ENCODE measurements at regions not wholly inside any gene's neighbourhood (a gene's known extent, or its start where the extent isn't known, plus 50 kb on each side); places are given as distances from the start of the nearest gene placed in this dataset.

DNA sequence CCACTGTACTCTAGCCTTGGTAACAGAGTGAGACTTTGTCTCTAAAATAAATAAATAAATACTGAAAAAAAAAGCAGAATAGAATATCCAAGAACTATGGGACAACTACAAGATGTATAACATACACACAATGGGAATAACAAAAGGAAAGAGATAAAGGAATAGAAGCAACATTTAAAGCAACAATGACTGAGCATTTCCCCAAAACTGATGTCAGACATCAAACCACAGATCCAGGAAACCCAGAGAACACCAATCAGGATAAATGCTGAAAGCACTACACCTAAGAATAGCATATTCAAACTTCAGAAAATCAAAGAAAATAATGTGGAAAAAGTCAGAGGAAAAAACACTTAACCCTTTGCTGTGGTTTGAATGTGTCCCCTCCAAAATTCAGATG is 436.4 kb downstream of the ACTL7B start:
- Histone ChIP-seq H3K27ac (ENCODE audit: low read depth, low read length) (no peak overlapping the region), H3K9ac (ENCODE audit: low read length in 5 of 5) (no peak overlapping the region), H3K4me3 (ENCODE audit: low read depth in 1 of 5, low read length in 5 of 5) (no peak overlapping the region)

DNA sequence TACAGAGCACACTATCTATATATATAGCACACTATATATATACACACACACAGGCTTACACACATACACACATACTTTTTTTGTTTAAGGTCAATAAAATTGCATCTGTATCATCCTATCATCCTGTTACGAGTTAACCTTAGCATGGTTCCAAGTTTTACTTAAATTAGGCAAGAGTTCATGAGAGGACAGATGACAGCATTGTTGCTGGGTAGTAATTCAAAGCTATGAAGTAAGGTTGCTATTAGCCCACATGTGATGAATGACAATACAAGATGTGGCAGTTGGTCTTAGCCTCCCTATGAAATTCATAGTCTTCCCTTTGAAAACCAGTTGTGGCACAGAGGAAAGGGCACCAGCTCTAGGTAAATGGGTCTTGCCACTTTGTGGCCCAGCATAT is 438.1 kb downstream of the ACTL7B start:
- H3K27ac ChIP-seq (ENCODE audit: low read depth, low read length) = no peak overlapping the region
- no peak overlapping the region for H3K4me3 ChIP-seq (ENCODE audit: low read depth in 1 of 5, low read length in 5 of 5)
- no peaks in the 10 kb centered on the region for H3K27me3 ChIP-seq (ENCODE audit: control insufficient read depth in 5 of 5, insufficient read depth in 4 of 5, low read length in 5 of 5)
- no peak overlapping the region for H3K9ac ChIP-seq (ENCODE audit: low read length in 5 of 5)
- peaks cover 0 to 4% (median 0%) of the 10 kb centered on the region in 5 donors for H3K4me1 ChIP-seq (ENCODE audit: control insufficient read depth in 5 of 5, insufficient read depth in 5 of 5, low read length in 5 of 5)
- no peaks in the 10 kb centered on the region for H3K36me3 ChIP-seq (ENCODE audit: control insufficient read depth in 5 of 5, insufficient read depth in 5 of 5, low read length in 5 of 5)
- no peaks in the 10 kb centered on the region for H3K9me3 ChIP-seq (ENCODE audit: control insufficient read depth in 5 of 5, low read length in 5 of 5)

More for the DNA sequence above, 436.4 kb downstream of the ACTL7B start:
- no peaks in the 10 kb centered on the region for H3K9me3 ChIP-seq (ENCODE audit: control insufficient read depth in 5 of 5, low read length in 5 of 5)
- no peaks in the 10 kb centered on the region for H3K36me3 ChIP-seq (ENCODE audit: control insufficient read depth in 5 of 5, insufficient read depth in 5 of 5, low read length in 5 of 5)
- no peaks in the 10 kb centered on the region for H3K4me1 ChIP-seq (ENCODE audit: control insufficient read depth in 5 of 5, insufficient read depth in 5 of 5, low read length in 5 of 5)
- H3K27me3 ChIP-seq (ENCODE audit: control insufficient read depth in 5 of 5, insufficient read depth in 4 of 5, low read length in 5 of 5) = no peaks in the 10 kb centered on the region

DNA sequence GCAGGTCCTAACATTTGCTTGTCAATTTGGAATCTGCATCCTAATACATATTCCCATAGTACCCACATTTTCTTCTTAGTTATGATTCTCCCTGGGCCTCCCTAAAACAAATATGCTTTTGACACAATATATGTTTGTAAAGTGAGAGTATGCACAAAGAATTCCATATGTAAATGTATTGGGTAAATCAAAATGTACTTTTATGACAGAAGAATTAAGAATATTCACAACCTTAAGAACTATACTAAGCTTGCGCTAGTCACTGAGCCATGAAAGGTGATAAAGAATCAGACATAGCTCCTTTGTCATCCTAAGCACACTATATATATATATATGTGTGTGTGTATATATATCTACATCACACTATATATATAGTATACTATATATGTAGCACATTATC is 438.5 kb downstream of the ACTL7B start:
- H3K4me1 ChIP-seq (ENCODE audit: control insufficient read depth in 5 of 5, insufficient read depth in 5 of 5, low read length in 5 of 5) = peaks cover 0 to 4% (median 0%) of the 10 kb centered on the region in 5 donors
- H3K27ac ChIP-seq (ENCODE audit: low read depth, low read length) = no peak overlapping the region
- H3K36me3 ChIP-seq (ENCODE audit: control insufficient read depth in 5 of 5, insufficient read depth in 5 of 5, low read length in 5 of 5) = no peaks in the 10 kb centered on the region

DNA sequence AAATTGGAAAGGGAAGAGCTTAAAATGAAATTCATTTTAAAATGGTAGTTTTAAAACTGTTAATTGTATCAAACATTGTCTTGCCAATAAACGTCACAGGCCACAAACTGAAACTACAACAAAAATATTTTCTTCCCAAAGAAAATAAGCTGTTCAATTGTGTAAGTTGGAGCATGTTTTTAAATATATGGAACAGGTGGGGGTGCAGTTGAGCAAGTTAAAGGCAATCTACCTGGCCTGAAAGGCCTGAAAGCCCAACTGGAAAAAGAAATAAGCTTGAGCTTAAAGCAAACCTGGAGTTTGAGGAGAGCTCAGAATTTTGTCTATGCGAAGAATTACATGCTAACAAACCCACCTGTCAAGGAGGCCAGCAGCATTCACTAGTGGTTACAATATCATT is 439.5 kb downstream of the ACTL7B start:
- no peaks in the 10 kb centered on the region for H3K27me3 ChIP-seq (ENCODE audit: control insufficient read depth in 5 of 5, insufficient read depth in 4 of 5, low read length in 5 of 5)
- no peaks in the 10 kb centered on the region for H3K36me3 ChIP-seq (ENCODE audit: control insufficient read depth in 5 of 5, insufficient read depth in 5 of 5, low read length in 5 of 5)
- no peaks in the 10 kb centered on the region for H3K9me3 ChIP-seq (ENCODE audit: control insufficient read depth in 5 of 5, low read length in 5 of 5)

More for the DNA sequence above, 438.5 kb downstream of the ACTL7B start:
- no peaks in the 10 kb centered on the region for H3K27me3 ChIP-seq (ENCODE audit: control insufficient read depth in 5 of 5, insufficient read depth in 4 of 5, low read length in 5 of 5)
- H3K9me3 ChIP-seq (ENCODE audit: control insufficient read depth in 5 of 5, low read length in 5 of 5) = no peaks in the 10 kb centered on the region
- no peak overlapping the region for H3K4me3 ChIP-seq (ENCODE audit: low read depth in 1 of 5, low read length in 5 of 5)
- no peak overlapping the region for H3K9ac ChIP-seq (ENCODE audit: low read length in 5 of 5)

DNA sequence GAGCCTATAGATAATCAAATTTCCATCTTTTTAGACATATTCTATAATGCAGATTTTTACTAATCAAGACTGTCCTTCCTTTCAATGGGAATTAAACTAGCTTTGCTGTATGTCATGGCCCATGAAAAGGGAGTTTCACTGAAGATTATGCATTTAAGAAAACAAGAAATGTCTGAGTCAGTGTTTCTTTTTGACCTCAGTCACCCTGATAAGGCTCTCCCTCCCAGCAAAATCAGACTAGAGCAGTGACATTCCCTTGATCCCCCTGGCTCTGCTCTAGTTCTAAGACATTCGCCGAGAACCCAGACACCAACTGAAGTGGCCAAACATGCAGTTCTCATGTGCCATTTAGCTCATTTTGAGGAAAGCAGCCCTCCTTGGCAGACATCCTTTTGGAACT is 442.0 kb downstream of the ACTL7B start:
- no peaks in the 10 kb centered on the region for H3K9me3 ChIP-seq (ENCODE audit: control insufficient read depth in 5 of 5, low read length in 5 of 5)

More for the DNA sequence above, 439.5 kb downstream of the ACTL7B start:
- Histone ChIP-seq H3K4me3 (ENCODE audit: low read depth in 1 of 5, low read length in 5 of 5) (no peak overlapping the region), H3K4me1 (ENCODE audit: control insufficient read depth in 5 of 5, insufficient read depth in 5 of 5, low read length in 5 of 5) (peaks cover 0 to 4% (median 0%) of the 10 kb centered on the region in 5 donors), H3K27ac (ENCODE audit: low read depth, low read length) (no peak overlapping the region), H3K9ac (ENCODE audit: low read length in 5 of 5) (no peak overlapping the region)

DNA sequence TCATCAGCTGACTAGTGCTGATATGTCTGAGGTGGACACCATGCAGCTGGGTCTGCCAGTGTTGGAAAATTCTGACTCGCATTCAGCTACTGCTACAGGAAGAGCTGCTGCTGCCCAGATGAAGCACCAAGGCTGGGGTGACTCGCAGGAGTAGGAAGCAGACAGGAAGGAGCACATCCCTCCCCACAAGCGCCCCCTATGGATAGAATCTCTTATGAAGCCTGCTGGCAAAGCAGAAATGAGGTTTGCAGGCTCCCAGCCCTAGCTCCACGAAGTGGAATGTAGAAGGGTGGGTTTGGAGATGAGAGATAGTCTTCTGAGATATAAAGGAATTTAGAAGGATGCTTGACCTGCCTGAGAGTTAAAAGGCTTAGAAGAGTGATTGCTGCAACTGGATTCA is 443.0 kb downstream of the ACTL7B start:
- Histone ChIP-seq H3K36me3 (ENCODE audit: control insufficient read depth in 5 of 5, insufficient read depth in 5 of 5, low read length in 5 of 5) (no peaks in the 10 kb centered on the region), H3K27ac (ENCODE audit: low read depth, low read length) (no peak overlapping the region), H3K4me1 (ENCODE audit: control insufficient read depth in 5 of 5, insufficient read depth in 5 of 5, low read length in 5 of 5) (peaks cover 0 to 4% (median 0%) of the 10 kb centered on the region in 5 donors), H3K9me3 (ENCODE audit: control insufficient read depth in 5 of 5, low read length in 5 of 5) (no peaks in the 10 kb centered on the region), H3K27me3 (ENCODE audit: control insufficient read depth in 5 of 5, insufficient read depth in 4 of 5, low read length in 5 of 5) (no peaks in the 10 kb centered on the region), H3K9ac (ENCODE audit: low read length in 5 of 5) (no peak overlapping the region), H3K4me3 (ENCODE audit: low read depth in 1 of 5, low read length in 5 of 5) (no peak overlapping the region)

More for the DNA sequence above, 442.0 kb downstream of the ACTL7B start:
- Histone ChIP-seq H3K27ac (ENCODE audit: low read depth, low read length) (no peak overlapping the region), H3K27me3 (ENCODE audit: control insufficient read depth in 5 of 5, insufficient read depth in 4 of 5, low read length in 5 of 5) (no peaks in the 10 kb centered on the region), H3K9ac (ENCODE audit: low read length in 5 of 5) (no peak overlapping the region), H3K4me3 (ENCODE audit: low read depth in 1 of 5, low read length in 5 of 5) (no peak overlapping the region), H3K36me3 (ENCODE audit: control insufficient read depth in 5 of 5, insufficient read depth in 5 of 5, low read length in 5 of 5) (no peaks in the 10 kb centered on the region), H3K4me1 (ENCODE audit: control insufficient read depth in 5 of 5, insufficient read depth in 5 of 5, low read length in 5 of 5) (peaks cover 0 to 4% (median 0%) of the 10 kb centered on the region in 5 donors)

DNA sequence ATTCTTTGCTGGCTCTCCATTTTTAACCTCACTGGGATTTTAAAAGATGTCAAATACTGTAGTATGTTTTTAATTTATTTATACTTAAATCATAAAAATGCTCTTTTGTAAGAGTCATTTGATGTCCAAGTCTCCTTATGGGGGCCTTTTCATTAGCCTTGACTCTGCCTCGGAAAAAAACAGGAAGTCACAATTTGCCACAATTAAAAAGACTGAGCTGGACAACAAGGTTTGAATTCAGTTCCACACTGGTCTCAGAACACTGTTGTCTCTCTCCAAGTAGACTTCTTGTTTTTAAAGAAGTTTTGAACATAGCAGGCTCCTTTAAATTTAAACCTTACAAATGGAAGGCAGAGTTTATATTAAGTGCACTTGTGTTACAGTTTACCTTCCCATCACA is 444.2 kb downstream of the ACTL7B start:
- Histone ChIP-seq H3K9ac (ENCODE audit: low read length in 5 of 5) (no peak overlapping the region), H3K9me3 (ENCODE audit: control insufficient read depth in 5 of 5, low read length in 5 of 5) (no peaks in the 10 kb centered on the region), H3K27me3 (ENCODE audit: control insufficient read depth in 5 of 5, insufficient read depth in 4 of 5, low read length in 5 of 5) (no peaks in the 10 kb centered on the region), H3K4me3 (ENCODE audit: low read depth in 1 of 5, low read length in 5 of 5) (no peak overlapping the region), H3K4me1 (ENCODE audit: control insufficient read depth in 5 of 5, insufficient read depth in 5 of 5, low read length in 5 of 5) (peaks cover 0 to 4% (median 0%) of the 10 kb centered on the region in 5 donors), H3K36me3 (ENCODE audit: control insufficient read depth in 5 of 5, insufficient read depth in 5 of 5, low read length in 5 of 5) (no peaks in the 10 kb centered on the region), H3K27ac (ENCODE audit: low read depth, low read length) (no peak overlapping the region)

DNA sequence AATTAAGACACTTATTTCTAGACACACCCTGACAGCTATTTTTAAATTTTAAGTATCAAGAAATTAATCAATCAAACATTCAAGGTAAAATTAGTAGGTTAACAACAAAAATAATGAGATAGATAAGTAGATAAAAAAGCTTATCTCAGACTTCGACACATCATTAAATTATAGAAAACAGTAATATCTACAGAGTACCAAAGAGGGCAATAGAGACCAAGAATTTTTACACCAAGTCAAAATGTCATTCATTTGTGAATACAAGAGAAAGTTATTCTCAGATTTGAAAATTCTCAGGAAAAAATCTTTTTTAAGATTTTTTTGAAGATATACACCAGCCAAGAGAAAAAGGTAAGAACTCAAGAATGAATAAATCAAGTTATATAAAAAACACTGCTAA is 445.6 kb downstream of the ACTL7B start:
- H3K27ac ChIP-seq (ENCODE audit: low read depth, low read length) = no peak overlapping the region
- H3K9me3 ChIP-seq (ENCODE audit: control insufficient read depth in 5 of 5, low read length in 5 of 5) = no peaks in the 10 kb centered on the region
- H3K27me3 ChIP-seq (ENCODE audit: control insufficient read depth in 5 of 5, insufficient read depth in 4 of 5, low read length in 5 of 5) = no peaks in the 10 kb centered on the region
- H3K4me3 ChIP-seq (ENCODE audit: low read depth in 1 of 5, low read length in 5 of 5) = no peak overlapping the region
- H3K4me1 ChIP-seq (ENCODE audit: control insufficient read depth in 5 of 5, insufficient read depth in 5 of 5, low read length in 5 of 5) = peaks cover 0 to 4% (median 0%) of the 10 kb centered on the region in 5 donors
- no peaks in the 10 kb centered on the region for H3K36me3 ChIP-seq (ENCODE audit: control insufficient read depth in 5 of 5, insufficient read depth in 5 of 5, low read length in 5 of 5)
- no peak overlapping the region for H3K9ac ChIP-seq (ENCODE audit: low read length in 5 of 5)

DNA sequence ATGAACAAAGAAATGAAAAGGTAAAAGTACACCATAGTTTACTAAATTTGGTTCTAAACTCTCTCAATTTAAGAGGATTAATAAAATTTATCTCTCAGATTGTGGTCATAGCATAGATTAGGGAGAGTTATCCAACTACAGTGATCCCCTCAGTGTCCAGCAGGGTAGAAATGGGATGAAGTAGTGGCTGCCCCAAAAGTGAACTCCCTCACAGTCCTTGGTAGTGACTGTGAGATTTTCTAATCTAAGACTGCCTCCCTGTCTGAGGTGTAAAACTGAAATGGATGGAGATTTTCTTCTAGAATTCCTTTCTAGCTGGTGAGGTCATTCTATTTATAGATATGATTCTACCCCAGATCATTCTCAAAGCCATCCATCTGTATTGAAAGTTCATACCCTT is 455.5 kb downstream of the ACTL7B start:
- Histone ChIP-seq H3K36me3 (ENCODE audit: control insufficient read depth in 5 of 5, insufficient read depth in 5 of 5, low read length in 5 of 5) (no peaks in the 10 kb centered on the region), H3K27me3 (ENCODE audit: control insufficient read depth in 5 of 5, insufficient read depth in 4 of 5, low read length in 5 of 5) (no peaks in the 10 kb centered on the region), H3K9me3 (ENCODE audit: control insufficient read depth in 5 of 5, low read length in 5 of 5) (peaks cover 0 to 7% (median 0%) of the 10 kb centered on the region in 5 donors), H3K4me1 (ENCODE audit: control insufficient read depth in 5 of 5, insufficient read depth in 5 of 5, low read length in 5 of 5) (no peaks in the 10 kb centered on the region), H3K4me3 (ENCODE audit: low read depth in 1 of 5, low read length in 5 of 5) (no peak overlapping the region), H3K9ac (ENCODE audit: low read length in 5 of 5) (no peak overlapping the region), H3K27ac (ENCODE audit: low read depth, low read length) (no peak overlapping the region)

DNA sequence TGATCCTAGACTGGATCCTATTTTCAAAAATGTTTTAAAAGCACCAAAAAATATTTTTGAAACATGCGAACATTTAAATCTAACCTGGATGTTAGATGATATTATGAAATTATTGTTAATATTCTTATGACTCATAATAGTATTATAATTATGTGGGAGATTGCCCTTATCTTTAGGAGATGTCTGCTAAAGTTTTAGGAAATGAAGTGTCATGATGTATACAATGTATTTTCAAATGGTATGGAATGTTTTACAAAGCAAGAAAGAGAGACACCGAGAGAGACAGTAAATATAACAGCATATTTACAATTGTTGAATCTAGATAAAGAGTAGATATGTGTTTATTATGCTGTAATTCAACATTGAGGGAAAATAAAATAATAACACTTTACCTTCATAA is 455.9 kb downstream of the ACTL7B start:
- H3K9me3 ChIP-seq (ENCODE audit: control insufficient read depth in 5 of 5, low read length in 5 of 5) = peaks cover 0 to 7% (median 0%) of the 10 kb centered on the region in 5 donors
- H3K27me3 ChIP-seq (ENCODE audit: control insufficient read depth in 5 of 5, insufficient read depth in 4 of 5, low read length in 5 of 5) = no peaks in the 10 kb centered on the region
- H3K36me3 ChIP-seq (ENCODE audit: control insufficient read depth in 5 of 5, insufficient read depth in 5 of 5, low read length in 5 of 5) = no peaks in the 10 kb centered on the region
- H3K9ac ChIP-seq (ENCODE audit: low read length in 5 of 5) = no peak overlapping the region
- H3K27ac ChIP-seq (ENCODE audit: low read depth, low read length) = no peak overlapping the region
- H3K4me3 ChIP-seq (ENCODE audit: low read depth in 1 of 5, low read length in 5 of 5) = no peak overlapping the region
- no peaks in the 10 kb centered on the region for H3K4me1 ChIP-seq (ENCODE audit: control insufficient read depth in 5 of 5, insufficient read depth in 5 of 5, low read length in 5 of 5)

DNA sequence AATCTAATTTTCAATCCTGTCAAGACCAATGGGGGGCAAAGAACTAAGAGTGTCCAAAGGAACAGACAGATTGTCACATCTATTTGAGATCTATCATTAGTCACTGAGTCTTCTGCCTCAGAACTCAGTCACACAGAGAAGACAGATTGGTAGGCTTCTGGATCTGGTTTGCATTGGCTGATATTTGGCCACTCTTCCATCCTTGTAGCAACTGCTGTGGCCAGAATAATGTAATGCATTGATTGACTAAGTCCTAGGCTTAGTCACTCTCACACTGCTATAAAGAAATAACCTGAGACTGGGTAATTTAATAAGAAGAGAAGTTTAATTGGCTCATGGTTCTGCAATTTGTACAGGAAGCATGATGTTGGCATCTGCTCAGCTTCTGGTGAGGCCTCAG is 458.5 kb downstream of the ACTL7B start:
- peaks cover 0 to 7% (median 0%) of the 10 kb centered on the region in 5 donors for H3K9me3 ChIP-seq (ENCODE audit: control insufficient read depth in 5 of 5, low read length in 5 of 5)
- no peaks in the 10 kb centered on the region for H3K27me3 ChIP-seq (ENCODE audit: control insufficient read depth in 5 of 5, insufficient read depth in 4 of 5, low read length in 5 of 5)
- H3K4me3 ChIP-seq (ENCODE audit: low read depth in 1 of 5, low read length in 5 of 5) = no peak overlapping the region
- H3K36me3 ChIP-seq (ENCODE audit: control insufficient read depth in 5 of 5, insufficient read depth in 5 of 5, low read length in 5 of 5) = no peaks in the 10 kb centered on the region
- H3K4me1 ChIP-seq (ENCODE audit: control insufficient read depth in 5 of 5, insufficient read depth in 5 of 5, low read length in 5 of 5) = no peaks in the 10 kb centered on the region
- no peak overlapping the region for H3K27ac ChIP-seq (ENCODE audit: low read depth, low read length)
- H3K9ac ChIP-seq (ENCODE audit: low read length in 5 of 5) = no peak overlapping the region

Measured in subcutaneous abdominal adipose tissue (tissue), 5 donors.